ENCODE measurements at regions not wholly inside any gene's neighbourhood (a gene's known extent, or its start where the extent isn't known, plus 50 kb on each side); places are given as distances from the start of the nearest gene placed in this dataset.

DNA sequence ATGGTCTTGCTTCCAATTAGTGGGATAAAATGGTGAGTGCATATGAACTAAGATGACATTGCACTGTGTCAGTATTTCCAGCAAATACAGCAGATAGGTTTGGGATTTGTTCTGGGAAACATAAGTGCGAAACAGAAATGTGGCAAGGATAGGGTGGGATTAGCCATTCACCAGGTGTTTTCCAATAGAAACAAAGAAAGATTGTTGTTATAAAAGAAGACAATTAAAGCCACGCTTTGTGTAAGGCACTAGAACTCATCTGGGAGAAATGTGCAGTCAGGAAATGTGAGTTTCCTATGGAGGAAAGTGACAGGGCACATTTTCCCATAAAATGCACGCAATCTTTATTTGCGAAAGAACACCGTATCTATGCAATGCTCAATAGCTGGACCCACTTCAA, 1547.8 kb downstream of the EFNB2 start:
- no peak for TF ChIP-seq CTCF (IDR thresholded peaks at IDR 0.05; ENCODE audit: insufficient read depth, low read length, poor library complexity, severe bottlenecking)
- Histone ChIP-seq H3K27me3 (replicated peaks; ENCODE audit: control insufficient read depth, insufficient read depth, low read length) (no peaks in the 10 kb centered on the region), H3K4me3 (replicated peaks; ENCODE audit: low read depth, low read length) (no peak overlapping the region), H3K36me3 (ENCODE audit: control insufficient read depth, insufficient read depth, low read length) (no peaks in the 10 kb centered on the region)
- no peak for DNase-seq (ENCODE audit: extremely low read depth, insufficient read length)

DNA sequence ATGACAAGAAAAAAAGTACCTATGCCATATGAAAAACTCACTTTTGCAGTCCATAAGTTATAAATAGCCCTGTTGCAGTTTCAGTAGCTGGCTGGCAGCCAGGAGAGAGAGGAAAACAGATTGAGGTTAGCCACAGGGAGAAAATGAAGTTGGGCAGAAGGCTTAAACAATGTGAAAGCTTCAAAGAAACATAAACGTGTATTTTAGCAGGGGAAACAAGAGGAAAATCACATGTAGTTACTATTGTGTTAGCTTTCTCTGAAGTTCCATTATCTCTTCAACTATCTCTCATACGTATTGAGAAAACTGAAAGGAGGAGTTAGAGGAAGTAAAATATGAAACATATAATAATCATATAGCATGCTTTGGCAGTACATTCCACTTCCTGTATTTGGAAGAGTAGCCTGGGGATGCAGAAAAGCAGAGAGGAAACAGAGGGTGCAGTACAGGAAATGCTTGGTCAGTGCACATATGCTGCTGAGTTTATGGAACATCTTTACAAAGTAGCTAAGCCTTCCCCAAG, 1551.1 kb downstream of the EFNB2 start:
- H3K27me3 ChIP-seq (replicated peaks; ENCODE audit: control insufficient read depth, insufficient read depth, low read length): no peaks in the 10 kb centered on the region
- H3K4me3 ChIP-seq (replicated peaks; ENCODE audit: low read depth, low read length): peak overlapping the region; percentile 27; the same call in 1 of the 2 replicates
- TF ChIP-seq CTCF (IDR thresholded peaks at IDR 0.05; ENCODE audit: insufficient read depth, low read length, poor library complexity, severe bottlenecking): no peak
- no peaks in the 10 kb centered on the region for H3K36me3 ChIP-seq (ENCODE audit: control insufficient read depth, insufficient read depth, low read length)
- DNase-seq (ENCODE audit: extremely low read depth, insufficient read length): peak; percentile 66

- H3K4me3 ChIP-seq (replicated peaks; ENCODE audit: low read depth, low read length): no peak overlapping the region
- H3K36me3 ChIP-seq (ENCODE audit: control insufficient read depth, insufficient read depth, low read length): no peaks in the 10 kb centered on the region
- H3K27me3 ChIP-seq (replicated peaks; ENCODE audit: control insufficient read depth, insufficient read depth, low read length): no peaks in the 10 kb centered on the region
- no peak for TF ChIP-seq CTCF (IDR thresholded peaks at IDR 0.05; ENCODE audit: insufficient read depth, low read length, poor library complexity, severe bottlenecking)
- no peak for DNase-seq (ENCODE audit: extremely low read depth, insufficient read length)
Observed at GRCh38 chr13:104983601-104984000, 1551.9 kb downstream of the EFNB2 start.

GRCh38 chr13:104980586-104980985, 1554.9 kb downstream of the EFNB2 start:
- no peak for TF ChIP-seq CTCF (IDR thresholded peaks at IDR 0.05; ENCODE audit: insufficient read depth, low read length, poor library complexity, severe bottlenecking)
- no peak overlapping the region for H3K4me3 ChIP-seq (replicated peaks; ENCODE audit: low read depth, low read length)
- no peak for DNase-seq (ENCODE audit: extremely low read depth, insufficient read length)
- H3K27me3 ChIP-seq (replicated peaks; ENCODE audit: control insufficient read depth, insufficient read depth, low read length): no peaks in the 10 kb centered on the region
- H3K36me3 ChIP-seq (ENCODE audit: control insufficient read depth, insufficient read depth, low read length): no peaks in the 10 kb centered on the region

DNA sequence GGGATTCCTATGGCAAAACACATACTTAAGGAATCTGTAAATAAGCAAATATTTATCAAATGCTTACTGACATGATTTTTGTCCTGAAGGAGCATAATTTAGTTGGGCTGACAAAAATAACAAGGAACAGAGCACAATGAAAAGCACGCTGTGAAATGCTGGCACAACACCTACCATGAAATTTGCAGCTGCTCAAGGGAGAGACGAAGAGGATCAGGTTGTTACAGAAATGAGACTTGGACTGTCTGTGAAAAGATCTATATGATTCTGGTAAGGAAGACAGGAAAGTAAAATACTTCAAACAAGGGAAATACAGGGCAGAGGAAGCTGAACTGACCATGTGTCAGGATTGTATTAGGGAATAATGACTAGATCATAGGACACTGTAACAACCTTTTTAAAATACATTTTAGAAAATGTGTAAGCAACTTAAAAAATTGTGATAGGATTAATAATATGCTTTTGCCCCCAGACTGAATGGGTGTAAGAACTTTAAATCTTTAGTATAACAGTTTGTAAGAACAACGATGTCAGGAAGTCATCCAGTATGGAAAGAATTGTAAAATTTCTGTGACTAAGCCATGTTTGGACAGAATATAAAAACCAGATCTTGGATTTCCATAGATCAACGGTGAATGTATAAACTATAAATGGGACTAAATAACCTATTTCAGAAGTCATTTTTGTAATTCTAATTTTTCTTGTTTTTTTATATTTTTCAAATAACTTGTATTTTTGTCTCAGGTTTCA, 1556.0 kb downstream of the EFNB2 start:
- Histone ChIP-seq H3K27me3 (replicated peaks; ENCODE audit: control insufficient read depth, insufficient read depth, low read length) (no peaks in the 10 kb centered on the region), H3K36me3 (ENCODE audit: control insufficient read depth, insufficient read depth, low read length) (no peaks in the 10 kb centered on the region), H3K4me3 (replicated peaks; ENCODE audit: low read depth, low read length) (no peak overlapping the region)
- no peak for DNase-seq (ENCODE audit: extremely low read depth, insufficient read length)
- no peak for TF ChIP-seq CTCF (IDR thresholded peaks at IDR 0.05; ENCODE audit: insufficient read depth, low read length, poor library complexity, severe bottlenecking)
